GM12865 (cell line): ENCODE measurements at regions not wholly inside any gene's neighbourhood (a gene's known extent, or its start where the extent isn't known, plus 50 kb on each side); places are given as distances from the start of the nearest gene placed in this dataset.

Experiments used
- DNase-seq: peaks from one replicate; pipeline ENCODE4 v3.0.0; 2010; ENCODE audit warnings: low read depth
- H3K4me3 ChIP-seq: 2 replicates; pipeline ENCODE4 v1.5.1; 2011; ENCODE audit warnings: mild to moderate bottlenecking, low read depth, low read length, control low read depth
- CTCF ChIP-seq: IDR thresholded peaks from 2 replicates; pipeline ENCODE4 v1.5.1; 2011; ENCODE audit warnings: low read length, control low read depth, low read depth, inconsistent platforms; ENCODE audit not compliant: insufficient read depth; ENCODE audit errors: missing control alignments

- no peak overlapping the region for H3K4me3 ChIP-seq
- TF ChIP-seq CTCF = no peak
- DNase-seq = no peak
Measured at GRCh38 chr17:79538291-79538690, 72.6 kb downstream of the RBFOX3 start.

- H3K4me3 ChIP-seq = no peak overlapping the region
Measured at GRCh38 chr17:79537686-79538085, 73.2 kb downstream of the RBFOX3 start.

GRCh38 chr17:79537061-79537460, 73.8 kb downstream of the RBFOX3 start:
- TF ChIP-seq CTCF = no peak
- DNase-seq = no peak

More at GRCh38 chr17:79537686-79538085, 73.2 kb downstream of the RBFOX3 start:
- no peak for DNase-seq
- no peak for TF ChIP-seq CTCF

GRCh38 chr17:79536212-79536840, 74.5 kb downstream of the RBFOX3 start:
- no peak for TF ChIP-seq CTCF
- no peak overlapping the region for H3K4me3 ChIP-seq
- DNase-seq = no peak

More at GRCh38 chr17:79537061-79537460, 73.8 kb downstream of the RBFOX3 start:
- no peak overlapping the region for H3K4me3 ChIP-seq

GRCh38 chr17:79535728-79536025, 75.2 kb downstream of the RBFOX3 start:
- TF ChIP-seq CTCF = no peak
- no peak for DNase-seq
- H3K4me3 ChIP-seq = no peak overlapping the region

- H3K4me3 ChIP-seq = no peak overlapping the region
- no peak for TF ChIP-seq CTCF
- no peak for DNase-seq
Measured at GRCh38 chr17:79534851-79535727, 75.8 kb downstream of the RBFOX3 start.
